ENCODE measurements at regions not wholly inside any gene's neighbourhood (a gene's known extent, or its start where the extent isn't known, plus 50 kb on each side); places are given as distances from the start of the nearest gene placed in this dataset.

GRCh38 chr10:131724169-131724545 lies 176.7 kb upstream of the PPP2R2D start:
- DNase-seq: peak; percentile 13

- DNase-seq: peak; percentile 47
Measured at GRCh38 chr10:131724891-131725580, 175.8 kb upstream of the PPP2R2D start.

- DNase-seq: peak; percentile 13
Measured at GRCh38 chr10:131725581-131726069, 175.2 kb upstream of the PPP2R2D start.

GRCh38 chr10:131726076-131726880 lies 174.5 kb upstream of the PPP2R2D start:
- peak; percentile 49 for DNase-seq

- peak; percentile 47 for DNase-seq
Measured at GRCh38 chr10:131726967-131727366, 173.8 kb upstream of the PPP2R2D start.

GRCh38 chr10:131727560-131727959 lies 173.2 kb upstream of the PPP2R2D start:
- peak; percentile 15 for DNase-seq

- peak; percentile 32 for DNase-seq
Measured at GRCh38 chr10:131728286-131729228, 172.3 kb upstream of the PPP2R2D start.

GRCh38 chr10:131729361-131729760 lies 171.4 kb upstream of the PPP2R2D start:
- peak; percentile 28 for DNase-seq

- peak; percentile 13 for DNase-seq
Measured at GRCh38 chr10:131729938-131730660, 170.7 kb upstream of the PPP2R2D start.

- peak; percentile 43 for DNase-seq
Measured at GRCh38 chr10:131730771-131731497, 169.9 kb upstream of the PPP2R2D start.

- peak; percentile 32 for DNase-seq
Measured at GRCh38 chr10:131731780-131732630, 168.8 kb upstream of the PPP2R2D start.

GRCh38 chr10:131732631-131733127 lies 168.1 kb upstream of the PPP2R2D start:
- no peak for DNase-seq

GRCh38 chr10:131733596-131733995 lies 167.2 kb upstream of the PPP2R2D start:
- peak; percentile 19 for DNase-seq

GRCh38 chr10:131735577-131735976 lies 165.2 kb upstream of the PPP2R2D start:
- DNase-seq: no peak

- peak; percentile 44 for DNase-seq
Measured at GRCh38 chr10:131736321-131736980, 164.4 kb upstream of the PPP2R2D start.

- DNase-seq: peak; percentile 30
Measured at GRCh38 chr10:131737543-131738395, 163.0 kb upstream of the PPP2R2D start.

GRCh38 chr10:131738396-131738735 lies 162.4 kb upstream of the PPP2R2D start:
- no peak for DNase-seq

GRCh38 chr10:131739206-131739605 lies 161.6 kb upstream of the PPP2R2D start:
- no peak for DNase-seq

- DNase-seq: no peak
Measured at GRCh38 chr10:131742500-131742951, 158.3 kb upstream of the PPP2R2D start.
